ENCODE measurements at regions not wholly inside any gene's neighbourhood (a gene's known extent, or its start where the extent isn't known, plus 50 kb on each side); places are given as distances from the start of the nearest gene placed in this dataset.

- Histone ChIP-seq H3K4me3 (no peak overlapping the region), H3K27ac (replicated peaks in 1 of 4) (no peak overlapping the region), H3K4me1 (no peaks in the 10 kb centered on the region), H3K36me3 (no peaks in the 10 kb centered on the region), H3K9me3 (no peaks in the 10 kb centered on the region), H3K27me3 (no peaks in the 10 kb centered on the region)
- no peak for DNase-seq (ENCODE audit: extremely low spot score)
- 55% methylated on average over 9 of the region's 9 CpGs for WGBS
- TF ChIP-seq POLR2A (IDR thresholded peaks at IDR 0.05; ENCODE audit: low read depth) (no peak), EP300 (IDR thresholded peaks at IDR 0.05) (no peak), CTCF (IDR thresholded peaks at IDR 0.05) (no peak), POLR2AphosphoS5 (IDR thresholded peaks at IDR 0.05) (no peak)
- intact Hi-C loops (cut with DNase I), result no loop called here
Observed at GRCh38 chr1:208387908-208388811, 144.0 kb upstream of the PLXNA2 start.

- TF ChIP-seq POLR2AphosphoS5 (IDR thresholded peaks at IDR 0.05), result no peak
- no peak for TF ChIP-seq POLR2A (IDR thresholded peaks at IDR 0.05; ENCODE audit: low read depth)
- no peak for TF ChIP-seq EP300 (IDR thresholded peaks at IDR 0.05)
- TF ChIP-seq CTCF (IDR thresholded peaks at IDR 0.05), result no peak
- Histone ChIP-seq H3K27me3 (no peaks in the 10 kb centered on the region), H3K4me3 (no peak overlapping the region), H3K27ac (replicated peaks in 1 of 4) (no peak overlapping the region), H3K36me3 (no peaks in the 10 kb centered on the region), H3K4me1 (no peaks in the 10 kb centered on the region), H3K9me3 (peaks cover 0 to 5% (median 0%) of the 10 kb centered on the region in 4 donors)
- WGBS, result 84% methylated on average over 3 of the region's 3 CpGs
- intact Hi-C loops (cut with DNase I), result no loop called here
- DNase-seq (ENCODE audit: extremely low spot score), result no peak
Observed at GRCh38 chr1:208393416-208393815, 149.2 kb upstream of the PLXNA2 start.

- H3K27me3 ChIP-seq, result no peaks in the 10 kb centered on the region
- no peak for DNase-seq (ENCODE audit: extremely low spot score)
- no peak for TF ChIP-seq CTCF (IDR thresholded peaks at IDR 0.05)
- no peak for TF ChIP-seq POLR2AphosphoS5 (IDR thresholded peaks at IDR 0.05)
- TF ChIP-seq POLR2A (IDR thresholded peaks at IDR 0.05; ENCODE audit: low read depth), result no peak
- no peak for TF ChIP-seq EP300 (IDR thresholded peaks at IDR 0.05)
- no peaks in the 10 kb centered on the region for H3K36me3 ChIP-seq
- H3K4me3 ChIP-seq, result no peak overlapping the region
- no peaks in the 10 kb centered on the region for H3K4me1 ChIP-seq
- WGBS, result 95% methylated on average over 1 of the region's 1 CpG
- intact Hi-C loops (cut with DNase I), result no loop called here
- peaks cover 0 to 5% (median 0%) of the 10 kb centered on the region in 4 donors for H3K9me3 ChIP-seq
- no peak overlapping the region for H3K27ac ChIP-seq (replicated peaks in 1 of 4)
Observed at GRCh38 chr1:208393826-208394225, 149.6 kb upstream of the PLXNA2 start.

- H3K27me3 ChIP-seq, result no peaks in the 10 kb centered on the region
- 71% methylated on average over 5 of the region's 5 CpGs for WGBS
- H3K36me3 ChIP-seq, result no peaks in the 10 kb centered on the region
- no peak overlapping the region for H3K27ac ChIP-seq (replicated peaks in 1 of 4)
- H3K9me3 ChIP-seq, result peaks cover 0 to 5% (median 0%) of the 10 kb centered on the region in 4 donors
- H3K4me1 ChIP-seq, result no peaks in the 10 kb centered on the region
- H3K4me3 ChIP-seq, result no peak overlapping the region
- TF ChIP-seq CTCF (IDR thresholded peaks at IDR 0.05), result no peak
- no peak for TF ChIP-seq POLR2A (IDR thresholded peaks at IDR 0.05; ENCODE audit: low read depth)
- TF ChIP-seq EP300 (IDR thresholded peaks at IDR 0.05), result no peak
- no peak for TF ChIP-seq POLR2AphosphoS5 (IDR thresholded peaks at IDR 0.05)
- intact Hi-C loops (cut with DNase I), result no loop called here
- DNase-seq (ENCODE audit: extremely low spot score), result no peak
Observed at GRCh38 chr1:208397286-208397685, 153.1 kb upstream of the PLXNA2 start.
